T-helper 1 cell treated with Interleukin-12 subunit alpha and Interleukin-12 subunit beta and Interleukin-4 antibody, amounts not matched to agents 30 ng/mL and 1 ng/mL, for 36 hours (primary cell): ENCODE measurements at regions not wholly inside any gene's neighbourhood (a gene's known extent, or its start where the extent isn't known, plus 50 kb on each side); places are given as distances from the start of the nearest gene placed in this dataset.
"Not testable (repeated sequence)": the region's sequence is repeated elsewhere in the genome, so short reads cannot be mapped to it uniquely, and the experiment has no call there.

Experiments
- intact Hi-C: fragments of 100-400 bp; cut with micrococcal nuclease; formaldehyde crosslinking; loops from one replicate; pipeline ENCODE4 v1.15.1; 2024

DNA sequence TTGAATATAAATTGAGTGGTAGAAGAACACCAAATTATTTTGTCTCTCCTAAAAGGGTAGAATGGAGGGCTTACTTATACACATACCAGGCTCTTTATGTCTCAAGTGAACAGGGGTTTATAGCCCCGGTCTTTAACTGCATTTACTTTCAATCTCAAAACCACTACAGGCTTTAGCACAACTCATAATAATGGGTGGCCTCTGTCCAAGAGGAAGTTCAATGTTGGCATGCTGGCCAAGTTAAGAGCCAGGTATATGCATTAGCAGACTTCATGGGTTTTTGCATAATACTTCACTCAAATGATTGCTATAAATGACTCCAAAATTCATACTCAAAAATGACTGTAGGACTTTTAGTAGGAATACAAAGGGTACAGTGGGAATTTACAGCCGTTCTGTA, 118.5 kb upstream of the OTUD4 start:
- intact Hi-C loops = no loop called here

DNA sequence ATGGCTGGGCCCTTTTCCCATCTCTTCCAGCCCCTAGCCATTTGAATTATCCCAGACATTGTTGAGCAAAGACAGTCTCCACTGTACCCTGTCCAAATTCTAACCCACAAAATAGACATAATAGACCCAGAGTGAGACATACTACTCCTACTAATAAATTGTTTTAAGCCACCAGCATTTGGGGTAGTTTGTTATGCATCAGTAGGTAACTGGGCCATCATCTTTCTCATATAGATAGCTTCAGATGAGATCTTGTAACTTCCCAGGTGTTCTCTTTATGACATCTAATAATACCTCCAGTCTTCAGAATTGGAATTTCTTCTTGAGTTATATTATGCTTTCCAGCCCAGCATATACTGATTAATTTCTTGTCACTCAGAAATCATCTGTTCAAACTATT, 117.2 kb upstream of the OTUD4 start:
- intact Hi-C loops = no loop called here

DNA sequence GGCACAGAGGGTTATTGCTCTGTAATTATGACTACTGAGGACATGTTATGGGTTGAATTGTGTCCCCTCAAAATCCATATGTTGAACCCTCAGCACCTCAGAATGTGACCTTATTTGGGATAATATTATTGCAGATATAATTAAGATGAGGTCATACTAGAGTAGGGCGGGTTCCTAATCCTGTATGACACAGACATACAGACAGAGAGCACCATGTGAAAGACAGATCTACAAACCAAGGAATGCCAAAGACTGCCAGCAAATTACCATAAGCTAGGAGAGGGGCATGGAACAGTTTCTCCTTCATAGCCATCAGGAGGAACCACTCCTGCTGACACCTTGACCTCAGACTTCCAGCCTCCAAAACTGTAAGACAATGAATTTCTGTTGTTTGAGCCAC, 115.2 kb upstream of the OTUD4 start:
- intact Hi-C loops = no loop called here

DNA sequence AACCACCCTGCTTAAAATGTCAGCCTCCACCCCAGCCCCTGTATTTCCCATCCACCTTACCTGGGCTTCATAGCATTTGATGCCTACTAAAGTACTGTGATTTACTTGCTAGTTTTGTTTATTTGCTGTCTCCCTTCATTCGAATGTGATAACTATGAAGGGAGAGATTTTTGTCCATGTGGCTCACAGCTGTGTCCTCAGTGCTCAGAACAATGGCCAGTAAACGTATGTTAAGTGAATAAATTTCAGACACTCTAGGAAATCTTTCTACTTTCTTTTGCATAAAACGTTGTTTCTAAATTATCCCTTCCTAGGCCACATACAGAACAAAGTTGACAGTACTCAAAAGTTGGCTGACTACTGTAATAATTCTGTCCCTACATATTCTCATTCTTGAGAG, 114.7 kb upstream of the OTUD4 start:
- intact Hi-C loops = no loop called here

DNA sequence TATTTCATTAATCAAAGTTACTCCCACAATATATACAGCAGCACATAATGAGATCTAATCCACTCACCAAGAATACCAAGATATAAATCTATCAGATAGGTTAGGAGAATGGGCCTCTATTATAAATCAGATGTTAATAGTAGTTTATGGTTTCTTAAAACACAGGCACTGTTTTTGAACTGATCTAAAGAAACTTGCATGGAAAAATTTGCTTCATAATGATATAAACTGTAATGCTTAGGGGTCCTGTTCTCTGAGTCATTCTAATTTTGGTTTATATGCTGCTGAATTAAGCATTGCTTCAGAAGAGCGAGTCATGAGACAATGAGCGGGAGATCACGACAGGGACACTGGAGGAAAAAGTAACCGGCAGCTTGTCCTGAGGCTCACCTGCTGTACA, 113.3 kb upstream of the OTUD4 start:
- intact Hi-C loops = no loop called here

DNA sequence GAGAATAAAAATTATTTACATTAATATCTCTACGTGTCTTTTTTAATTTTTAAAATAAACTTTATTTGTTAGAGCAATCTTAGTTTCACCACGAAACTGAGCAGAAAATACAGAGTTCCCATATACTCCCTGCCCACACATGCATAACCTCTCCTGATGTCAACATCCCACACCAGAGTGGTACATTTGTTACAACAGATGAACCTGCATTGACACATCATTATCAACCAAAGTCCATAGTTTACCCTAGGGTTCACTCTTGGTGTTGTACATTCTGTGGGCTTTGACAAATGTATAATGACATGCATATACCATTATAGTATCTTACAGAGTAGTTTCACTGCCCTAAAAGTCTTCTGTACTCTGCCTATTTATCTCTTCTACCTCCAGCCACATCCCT, 110.6 kb upstream of the OTUD4 start:
- intact Hi-C loops = no loop called here

DNA sequence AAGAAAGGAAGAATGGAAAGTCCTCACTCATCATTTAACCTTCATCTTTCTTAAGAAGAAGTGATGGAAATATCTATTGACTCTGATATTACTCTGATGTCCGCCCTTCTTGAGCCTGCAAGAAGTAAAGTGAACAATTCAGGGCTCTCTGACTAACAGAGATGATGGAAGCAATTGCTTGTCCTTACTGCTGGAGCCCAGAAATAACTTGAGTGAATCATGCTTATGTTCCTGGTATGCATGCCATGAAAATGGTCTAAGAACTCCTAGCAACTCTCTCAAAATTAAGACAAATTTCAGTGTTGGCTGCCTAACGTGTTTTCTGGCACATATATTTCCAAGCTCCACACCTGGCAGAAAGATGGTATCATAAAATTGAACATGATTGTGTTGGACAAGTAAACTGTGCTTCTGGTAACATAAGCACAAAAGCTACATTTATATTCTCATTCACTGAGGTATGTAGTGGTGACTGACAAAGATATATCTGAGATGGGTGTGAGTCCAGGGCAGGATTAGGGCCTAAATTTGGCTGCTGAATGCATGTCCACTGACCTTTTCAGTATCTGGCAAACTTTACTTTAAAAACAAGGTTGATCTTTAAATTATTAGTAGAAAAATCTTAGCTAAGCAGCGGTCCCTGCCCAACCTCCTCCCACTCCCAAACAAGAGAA, 109.2 kb upstream of the OTUD4 start:
- intact Hi-C loops = no loop called here

DNA sequence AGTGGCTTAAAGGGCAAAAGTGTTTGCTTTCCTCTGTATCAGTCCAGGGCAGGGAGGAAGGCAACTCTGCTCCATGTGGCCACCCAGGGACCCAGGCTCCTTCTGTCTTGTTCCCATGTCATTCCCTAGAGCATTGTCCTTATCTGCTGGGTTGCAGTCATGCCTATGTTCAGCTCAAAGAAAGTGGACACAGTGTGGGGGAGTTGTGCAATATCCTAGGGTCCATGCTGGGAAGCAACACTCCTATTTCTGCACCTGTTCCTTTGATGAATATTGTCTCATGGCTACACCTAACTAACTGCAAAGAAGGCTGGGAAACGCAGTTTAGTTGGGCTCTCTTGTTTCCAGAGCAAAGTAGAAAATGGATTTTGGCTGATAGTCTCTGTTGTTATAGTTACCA, 107.0 kb upstream of the OTUD4 start:
- intact Hi-C loops = no loop called here

DNA sequence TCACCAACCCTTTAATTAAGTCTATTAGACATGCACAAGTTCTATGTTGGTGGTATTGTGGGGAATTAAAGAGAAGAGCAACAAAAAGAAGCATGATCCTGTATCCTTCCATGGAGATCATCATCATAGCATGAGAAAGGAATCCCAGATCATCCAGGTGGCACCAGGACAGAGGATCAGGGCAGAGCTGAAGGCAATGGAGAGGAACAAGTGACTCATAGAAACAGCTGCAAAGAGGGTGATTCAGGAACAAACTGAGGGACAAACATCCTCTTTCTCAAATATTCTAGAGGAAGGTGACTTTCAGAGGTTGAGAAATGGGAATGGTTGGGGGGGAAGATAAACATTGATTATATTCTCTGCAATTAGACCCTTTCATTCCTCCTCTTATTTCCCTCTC, 105.5 kb upstream of the OTUD4 start:
- intact Hi-C loops = no loop called here

DNA sequence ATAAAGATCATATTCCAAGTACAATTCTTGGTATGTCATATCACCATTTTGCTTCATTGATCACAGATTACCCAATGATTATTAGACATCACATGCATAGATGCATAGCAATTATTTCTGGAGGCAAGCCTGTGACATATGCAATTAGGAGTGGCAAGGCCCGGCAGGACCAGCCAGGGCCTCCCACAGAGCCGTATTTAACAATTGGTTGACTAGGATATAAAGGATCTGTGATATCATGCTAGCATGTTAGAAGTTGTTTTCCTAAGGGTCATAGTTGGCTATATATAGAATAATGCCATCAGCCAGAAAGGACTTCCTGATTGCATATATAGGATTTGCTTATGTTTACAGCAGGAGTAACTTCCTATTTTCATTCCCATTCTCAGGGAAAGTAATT, 103.5 kb upstream of the OTUD4 start:
- intact Hi-C loops = no loop called here

DNA sequence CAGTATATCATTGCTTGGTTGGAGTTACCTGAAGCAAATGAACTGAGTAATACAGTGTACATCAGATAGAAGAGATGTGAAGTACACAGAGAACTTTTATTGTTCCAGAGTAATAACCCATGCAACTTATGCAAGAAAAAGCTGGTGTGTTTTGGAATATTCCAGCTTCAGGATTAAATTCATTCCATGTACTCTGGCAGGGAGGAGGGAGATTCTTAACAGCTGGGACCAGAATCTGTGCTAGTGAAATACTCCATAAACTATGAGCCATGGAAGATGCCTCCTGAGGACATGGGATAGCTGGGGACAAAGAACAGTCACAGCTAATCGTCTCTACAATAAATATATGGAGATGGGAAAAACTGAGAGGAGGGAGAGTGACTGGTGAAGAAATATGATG, 101.6 kb upstream of the OTUD4 start:
- intact Hi-C loops = no loop called here

DNA sequence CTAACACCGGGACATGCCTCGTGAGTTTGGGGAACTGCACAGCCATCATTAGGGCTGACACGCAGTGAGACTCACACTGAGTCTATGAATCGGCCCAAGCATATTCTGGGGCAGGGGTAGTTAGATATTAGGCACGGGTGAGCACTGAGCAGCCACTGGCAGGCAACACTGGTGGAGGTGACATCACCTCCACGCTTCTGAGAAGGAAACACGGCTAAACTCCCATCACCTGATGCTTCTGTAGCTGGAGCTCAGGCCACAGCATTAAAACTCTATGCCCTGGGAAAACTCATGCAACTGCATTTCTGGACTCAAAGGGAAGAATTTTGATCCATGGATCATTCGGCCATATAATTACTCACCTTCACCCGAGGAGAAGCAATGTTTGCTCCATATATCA, 100.8 kb upstream of the OTUD4 start:
- intact Hi-C loops = no loop called here

DNA sequence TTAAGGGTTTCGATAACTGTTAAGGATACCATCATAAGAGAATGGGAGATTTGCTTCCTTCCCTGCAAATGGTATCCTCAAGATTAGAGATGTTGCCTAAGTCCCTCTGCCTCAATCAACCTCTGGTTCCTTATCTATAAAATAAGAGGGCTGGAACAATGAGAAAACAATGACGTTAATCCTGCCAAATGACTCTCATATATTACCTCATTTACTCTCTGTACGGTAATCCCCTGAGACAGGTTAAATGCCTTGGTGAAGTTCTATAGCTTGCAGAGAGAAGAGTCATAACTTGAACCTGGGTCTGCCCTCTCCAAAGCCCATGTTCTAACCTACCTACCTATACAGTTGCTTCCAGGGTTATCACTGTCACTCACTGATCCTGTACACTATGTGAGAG, 100.2 kb upstream of the OTUD4 start:
- intact Hi-C loops = no loop called here

DNA sequence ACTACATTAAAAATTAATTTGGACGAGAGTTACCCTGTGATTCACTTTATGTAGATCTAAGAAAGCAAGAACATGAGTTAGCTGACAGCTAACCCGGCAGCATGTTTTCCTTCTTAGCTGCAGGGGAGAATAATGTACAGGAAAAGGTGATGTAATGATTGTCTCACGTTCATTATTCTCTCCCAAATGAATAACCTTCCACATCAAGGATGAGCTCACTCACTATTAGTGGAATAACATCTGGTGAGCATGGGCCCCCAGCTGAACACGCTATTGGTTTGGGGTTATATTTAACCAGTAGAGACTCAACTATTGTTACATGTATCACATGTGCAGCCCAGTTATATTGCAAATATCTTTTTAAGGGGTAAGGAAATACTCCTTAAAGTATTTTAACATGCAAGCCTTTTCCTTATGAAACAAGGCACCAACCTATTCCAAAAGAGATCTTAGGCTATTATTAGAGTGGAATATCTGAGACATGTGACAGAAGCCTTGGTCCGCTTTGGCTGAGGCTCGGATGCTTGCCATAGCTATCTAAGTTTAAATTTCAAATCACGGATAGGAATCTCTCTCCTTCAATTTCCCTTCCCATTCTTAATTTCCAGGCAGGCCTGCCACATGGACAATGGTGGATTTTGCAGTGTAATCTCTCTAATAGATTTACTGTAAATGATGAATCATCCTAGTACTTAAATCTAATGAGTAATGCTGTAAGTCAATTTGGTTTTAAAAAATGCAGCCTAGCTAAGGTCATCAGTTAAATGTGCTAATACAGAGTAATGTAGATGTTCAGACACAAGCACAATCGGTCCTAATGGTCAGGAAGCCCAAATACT, 99.0 kb upstream of the OTUD4 start:
- intact Hi-C loops = no loop called here

DNA sequence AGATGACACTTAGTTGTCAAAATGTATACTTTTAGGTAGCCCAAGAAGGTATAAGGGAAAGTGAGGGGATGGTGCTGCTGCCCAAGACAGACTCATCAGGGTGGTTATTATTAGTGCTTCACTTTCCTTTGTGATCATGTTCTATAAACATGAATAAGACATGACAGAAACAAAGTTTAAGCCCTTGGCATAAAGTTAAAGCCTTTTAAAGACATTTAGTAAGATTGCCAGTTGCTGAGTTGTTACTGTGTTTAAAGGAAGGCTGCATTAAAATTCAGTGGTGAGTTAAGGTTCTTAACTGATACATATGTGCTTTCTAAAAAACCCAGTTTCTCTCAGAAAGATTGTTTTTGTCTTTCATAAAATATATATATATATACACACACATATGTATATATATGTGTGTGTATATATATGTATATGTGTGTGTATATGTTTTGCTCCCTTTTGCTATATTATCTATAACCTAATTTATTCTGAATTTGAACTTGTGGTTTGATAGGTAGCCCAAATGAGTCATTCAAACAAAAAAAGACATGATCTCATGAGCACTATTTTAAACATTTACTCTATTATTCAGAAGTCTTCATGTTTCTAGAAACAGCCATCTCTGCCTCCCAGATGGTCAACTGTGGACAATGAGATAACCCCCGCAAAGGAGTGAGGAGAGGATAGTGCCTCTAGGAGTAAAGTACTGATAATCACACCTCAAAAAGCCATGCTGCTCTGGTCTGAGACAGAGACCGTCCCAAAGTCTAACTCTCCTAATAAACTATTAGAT, 98.1 kb upstream of the OTUD4 start:
- intact Hi-C loops = no loop called here

DNA sequence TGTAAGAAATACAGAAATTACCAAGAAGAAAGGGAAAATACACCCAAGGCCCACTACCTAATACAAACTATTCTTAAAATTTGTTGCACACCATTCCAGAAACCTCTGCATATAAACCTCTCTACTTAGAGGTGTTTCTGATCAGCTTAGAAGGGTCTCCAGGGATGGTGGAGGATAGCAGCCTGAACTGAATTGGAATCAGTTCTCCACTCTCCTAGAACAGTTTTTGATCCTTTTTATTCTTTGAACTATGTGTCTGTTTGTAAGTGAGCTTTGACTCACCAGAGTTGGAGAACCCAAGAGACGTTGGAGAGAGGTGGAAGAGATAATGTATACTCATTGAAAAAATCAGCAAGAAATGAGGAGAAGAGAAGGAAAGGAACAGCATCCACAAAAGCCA, 96.6 kb upstream of the OTUD4 start:
- intact Hi-C loops = no loop called here

DNA sequence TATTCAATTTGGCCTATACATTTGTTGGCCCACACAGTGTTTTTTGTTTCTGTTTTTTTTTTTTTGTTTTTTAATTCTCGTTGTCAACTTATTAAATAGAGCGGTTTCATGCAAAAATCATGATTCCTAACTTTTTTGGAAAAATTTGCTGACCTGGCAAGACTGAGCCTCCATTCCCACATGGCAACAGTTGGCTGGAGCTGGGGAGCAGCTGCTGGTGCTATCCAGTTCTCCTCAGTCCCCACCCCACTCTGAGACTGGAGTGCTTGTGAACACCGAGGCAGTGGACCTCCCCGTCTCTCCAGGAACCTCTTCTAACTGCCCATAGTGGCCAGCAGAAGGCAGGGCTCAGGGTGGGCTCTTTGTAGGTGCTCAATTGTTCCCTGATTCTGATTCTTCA, 95.7 kb upstream of the OTUD4 start:
- intact Hi-C loops = no loop called here

DNA sequence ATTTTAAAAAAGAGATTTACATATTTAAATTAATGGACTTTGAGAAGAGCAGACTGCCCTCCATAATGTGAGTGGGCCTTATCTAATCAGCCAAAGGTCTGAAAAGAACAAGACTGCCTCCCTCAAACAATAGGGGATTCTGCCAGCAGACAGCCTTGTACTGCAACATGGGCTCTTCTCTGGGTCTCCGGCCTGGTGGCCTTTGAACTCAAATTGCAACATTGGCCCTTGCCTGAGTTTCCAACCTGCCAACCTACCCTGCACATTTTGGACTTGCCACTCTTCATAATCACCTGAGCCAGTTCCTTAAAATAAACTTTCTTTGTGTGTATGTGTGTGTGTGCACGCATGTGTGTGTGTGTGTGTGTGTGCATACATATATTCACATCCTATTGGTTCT, 90.8 kb upstream of the OTUD4 start:
- intact Hi-C loops = no loop called here

DNA sequence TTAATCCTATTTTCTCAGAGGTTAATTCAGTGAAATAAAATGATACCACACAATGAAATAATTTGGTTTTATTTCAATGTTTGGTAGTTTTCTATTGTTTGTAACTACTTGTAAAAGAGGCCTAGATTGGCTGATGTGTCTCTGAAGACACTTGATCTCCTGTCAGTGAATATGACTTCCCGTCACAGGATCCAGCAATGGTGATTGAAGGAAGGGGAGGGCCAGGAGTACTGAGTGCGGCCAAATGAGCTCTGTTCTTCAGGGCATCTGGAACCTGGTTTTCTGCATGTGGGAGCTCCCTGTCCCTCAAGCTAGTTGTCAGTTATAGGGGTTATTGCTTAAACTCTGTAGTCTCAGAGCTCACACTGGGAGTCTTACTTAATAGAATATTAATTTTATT, 86.5 kb upstream of the OTUD4 start:
- intact Hi-C loops = no loop called here

DNA sequence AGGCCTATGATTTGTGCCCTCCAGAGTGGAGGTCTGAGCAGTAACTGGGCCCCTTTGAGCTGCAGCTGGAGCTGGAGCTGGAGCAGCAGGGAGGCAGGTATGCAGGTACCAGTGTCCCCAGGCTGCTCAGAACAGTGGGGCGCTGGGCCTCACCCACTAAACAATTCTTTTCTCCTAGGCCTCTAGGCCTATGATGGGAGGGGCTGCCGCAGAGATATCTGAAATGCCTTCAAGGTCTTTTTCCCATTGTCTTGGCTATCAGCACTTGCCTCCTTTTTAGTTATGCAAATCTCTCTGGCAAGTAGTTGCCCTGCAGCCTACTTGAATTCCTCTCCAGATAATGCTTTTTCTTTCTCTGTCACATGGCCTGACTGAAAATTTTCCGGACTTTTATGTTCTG, 79.7 kb upstream of the OTUD4 start:
- intact Hi-C loops = no loop called here

DNA sequence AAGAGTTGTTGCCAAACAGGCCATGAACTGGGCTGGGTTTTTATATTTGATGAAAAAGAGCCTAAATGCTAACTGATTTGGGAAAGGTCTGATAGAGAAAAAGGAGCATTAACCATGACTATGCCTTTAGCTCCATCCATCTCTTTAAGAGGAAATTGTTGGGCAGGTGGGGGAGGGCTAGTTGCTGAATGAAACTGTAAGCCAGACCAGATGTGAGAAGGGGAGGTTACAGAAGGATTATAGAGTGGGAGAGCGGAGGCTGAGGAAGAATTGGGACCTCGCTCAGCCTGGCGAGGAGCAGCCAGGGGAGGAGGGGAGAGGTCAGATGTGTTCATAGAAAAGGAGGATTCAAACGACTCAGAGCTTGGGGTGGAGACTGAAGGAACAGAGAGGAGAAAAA, 74.9 kb upstream of the OTUD4 start:
- intact Hi-C loops = not testable (repeated sequence)

DNA sequence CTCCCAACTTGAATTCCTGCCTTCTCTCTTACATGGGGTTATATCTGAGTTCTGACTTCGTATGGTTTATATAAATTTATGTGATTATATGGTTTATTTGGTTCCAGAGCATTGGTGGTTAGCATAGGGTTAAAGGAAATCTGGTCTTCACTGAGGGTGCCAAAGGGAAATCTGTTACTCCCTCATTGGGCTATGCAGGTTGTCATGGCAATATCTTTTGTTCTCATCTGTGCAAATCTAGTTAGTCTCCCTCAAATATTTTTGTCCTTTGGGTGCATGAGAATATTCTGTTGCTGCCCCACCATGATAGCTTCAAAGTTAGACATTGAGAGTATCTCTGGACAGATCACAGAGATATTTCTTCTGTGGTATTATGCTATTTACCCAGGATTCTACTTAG, 71.8 kb upstream of the OTUD4 start:
- intact Hi-C loops = no loop called here
